Hepatocyte (in vitro differentiated cells): ENCODE measurements at regions not wholly inside any gene's neighbourhood (a gene's known extent, or its start where the extent isn't known, plus 50 kb on each side); places are given as distances from the start of the nearest gene placed in this dataset.

ENCODE experiments used
- DNase-seq: peaks from one replicate; pipeline ENCODE4 v3.0.0-alpha.2; 2016; ENCODE audit warnings: low spot score
- H2AFZ ChIP-seq: fragments of 200-600 bp; sonication (generic); 2 replicates; pipeline ENCODE4 v1.6.0; 2016; ENCODE audit warnings: antibody characterized with exemption, mild to moderate bottlenecking
- H3K27ac ChIP-seq: fragments of 200-600 bp; sonication (generic); 2 replicates; pipeline ENCODE4 v1.5.1; 2016; ENCODE audit warnings: mild to moderate bottlenecking
- H3K27me3 ChIP-seq: fragments of 200-600 bp; sonication (generic); 2 replicates; pipeline ENCODE4 v1.6.1; 2016
- H3K36me3 ChIP-seq: fragments of 200-600 bp; sonication (generic); replicated peaks from 2 replicates; pipeline ENCODE4 v1.5.1; 2016; ENCODE audit warnings: low read depth; ENCODE audit not compliant: insufficient read depth
- H3K4me1 ChIP-seq: fragments of 200-600 bp; sonication (generic); 2 replicates; pipeline ENCODE4 v1.5.1; 2016; ENCODE audit warnings: mild to moderate bottlenecking, moderate library complexity; ENCODE audit not compliant: insufficient read depth
- H3K4me2 ChIP-seq: fragments of 200-600 bp; sonication (generic); 2 replicates; pipeline ENCODE4 v1.6.0; 2016
- H3K4me3 ChIP-seq: fragments of 200-600 bp; sonication (generic); 2 replicates; pipeline ENCODE4 v1.5.1; 2016; ENCODE audit warnings: mild to moderate bottlenecking
- H3K79me2 ChIP-seq: fragments of 200-600 bp; sonication (generic); 2 replicates; pipeline ENCODE4 v1.6.0; 2017; ENCODE audit warnings: mild to moderate bottlenecking
- H3K9me2 ChIP-seq: fragments of 200-600 bp; sonication (generic); replicated peaks from 2 replicates; pipeline ENCODE4 v1.6.0; 2017; ENCODE audit warnings: mild to moderate bottlenecking; ENCODE audit not compliant: insufficient read depth
- H3K9me3 ChIP-seq: fragments of 200-600 bp; sonication (generic); 2 replicates; pipeline ENCODE4 v1.5.1; 2016; ENCODE audit warnings: low read depth, mild to moderate bottlenecking
- H4K20me1 ChIP-seq: fragments of 200-600 bp; sonication (generic); 2 replicates; pipeline ENCODE4 v1.6.0; 2016; ENCODE audit warnings: mild to moderate bottlenecking; ENCODE audit not compliant: insufficient read depth, poor library complexity, severe bottlenecking
- CTCF ChIP-seq: fragments of 200-600 bp; sonication (generic); IDR thresholded peaks from 2 replicates; pipeline ENCODE4 v1.5.1; 2016; ENCODE audit warnings: antibody characterized with exemption, mild to moderate bottlenecking; ENCODE audit not compliant: poor library complexity
- EZH2 ChIP-seq: fragments of 200-600 bp; sonication (generic); IDR thresholded peaks from 2 replicates; pipeline ENCODE4 v1.6.1; 2016; ENCODE audit warnings: antibody characterized with exemption, mild to moderate bottlenecking, borderline replicate concordance
- EZH2phosphoT487 ChIP-seq: fragments of 200-600 bp; sonication (generic); IDR thresholded peaks from one replicate; pipeline ENCODE4 v1.6.1; 2018; ENCODE audit warnings: antibody characterized with exemption, mild to moderate bottlenecking, low read depth, moderate library complexity; ENCODE audit not compliant: unreplicated experiment, severe bottlenecking
- WGBS: methylation state at CpG from one replicate; pipeline ENCODE4 v1.1.6; 2016; ENCODE audit warnings: low lambda C conversion rate; ENCODE audit errors: missing lambda C conversion rate; 5-methylcytosine and 5-hydroxymethylcytosine counted together

GRCh38 chr6:156160795-156161165, 616.4 kb upstream of the ARID1B start:
- Histone ChIP-seq H3K79me2 (no peaks in the 10 kb centered on the region), H3K4me1 (no peaks in the 10 kb centered on the region), H3K27me3 (no peaks in the 10 kb centered on the region), H4K20me1 (no peaks in the 10 kb centered on the region), H3K9me3 (no peaks in the 10 kb centered on the region), H3K27ac (no peak overlapping the region), H3K4me2 (no peak overlapping the region), H2AFZ (no peak overlapping the region), H3K36me3 (no peaks in the 10 kb centered on the region), H3K4me3 (no peak overlapping the region), H3K9me2 (no peaks in the 10 kb centered on the region)
- DNase-seq, result no peak
- WGBS, result 72% methylated on average over 3 of the region's 3 CpGs
- no peak for TF ChIP-seq CTCF
- TF ChIP-seq EZH2phosphoT487, result no peak
- TF ChIP-seq EZH2, result no peak

DNA sequence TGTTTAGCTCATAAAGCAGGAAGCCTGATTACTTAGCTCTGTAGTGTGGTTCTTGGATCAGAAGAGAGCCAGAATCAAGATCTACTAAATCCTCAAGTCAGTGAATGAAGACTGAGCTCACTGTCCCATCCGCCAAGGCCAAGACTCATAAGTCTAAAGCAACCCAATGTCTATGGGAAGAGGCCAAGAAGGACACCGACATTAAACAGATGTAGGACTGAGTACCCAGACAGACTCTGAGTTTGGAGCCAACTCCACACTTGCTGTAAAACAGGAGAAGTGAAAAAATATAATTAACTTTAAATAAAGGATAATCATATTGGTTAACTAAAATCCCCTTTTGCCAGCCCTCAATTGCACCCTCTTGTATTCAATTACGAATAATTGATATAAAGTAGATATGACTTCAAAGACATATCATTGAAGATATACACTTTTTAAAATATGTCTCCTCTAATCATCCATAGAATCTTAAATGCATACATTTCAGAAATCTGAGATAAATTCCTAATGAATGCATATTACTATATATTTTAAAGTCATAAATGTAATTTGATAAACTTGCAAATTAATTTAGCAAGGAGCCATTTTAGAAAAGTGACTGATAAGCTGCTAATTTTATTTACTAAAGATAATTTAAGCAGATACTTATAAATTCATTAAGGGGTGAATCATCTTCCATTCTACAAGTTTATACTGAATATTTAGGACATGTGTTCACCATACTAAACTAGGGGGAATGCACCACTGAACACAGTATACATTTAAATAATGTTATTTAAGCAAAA, 617.0 kb upstream of the ARID1B start:
- no peak overlapping the region for H2AFZ ChIP-seq
- no peaks in the 10 kb centered on the region for H3K79me2 ChIP-seq
- 95% methylated on average over 3 of the region's 3 CpGs for WGBS
- TF ChIP-seq EZH2 (no peak), CTCF (no peak), EZH2phosphoT487 (no peak)
- H3K27ac ChIP-seq, result no peak overlapping the region
- no peak overlapping the region for H3K4me2 ChIP-seq
- H3K4me3 ChIP-seq, result no peak overlapping the region
- no peaks in the 10 kb centered on the region for H3K9me3 ChIP-seq
- H4K20me1 ChIP-seq, result no peaks in the 10 kb centered on the region
- H3K9me2 ChIP-seq, result no peaks in the 10 kb centered on the region
- no peaks in the 10 kb centered on the region for H3K4me1 ChIP-seq
- H3K27me3 ChIP-seq, result no peaks in the 10 kb centered on the region
- H3K36me3 ChIP-seq, result no peaks in the 10 kb centered on the region
- DNase-seq, result no peak

GRCh38 chr6:156154896-156155295, 622.3 kb upstream of the ARID1B start:
- Histone ChIP-seq H4K20me1 (no peaks in the 10 kb centered on the region), H3K27ac (no peak overlapping the region), H3K79me2 (no peaks in the 10 kb centered on the region), H3K36me3 (no peaks in the 10 kb centered on the region), H3K4me1 (no peaks in the 10 kb centered on the region), H3K9me2 (no peaks in the 10 kb centered on the region), H3K4me3 (no peak overlapping the region), H3K4me2 (no peak overlapping the region), H2AFZ (no peak overlapping the region), H3K9me3 (no peaks in the 10 kb centered on the region), H3K27me3 (no peaks in the 10 kb centered on the region)
- no peak for TF ChIP-seq EZH2
- no peak for TF ChIP-seq CTCF
- no peak for DNase-seq
- WGBS, result 82% methylated on average over 4 of the region's 4 CpGs
